HCT116 (cell line): ENCODE measurements at regions not wholly inside any gene's neighbourhood (a gene's known extent, or its start where the extent isn't known, plus 50 kb on each side); places are given as distances from the start of the nearest gene placed in this dataset.

ENCODE experiments used
- ATAC-seq: fragments of 200-7000 bp; cut with Tn5 transposase; 2 replicates; pipeline ENCODE4 v1.9.1; 2020; ENCODE audit warnings: mild to moderate bottlenecking, moderate library complexity
- BruUV-seq: library from RNA; stranded (reverse); fragments of 400-500 nt; replicated peaks from 2 replicates; lab custom pipeline; 2021; lab: Mats Ljungman, UMichigan
- CTCF ChIA-PET: fragments of 300-600 bp; sonication (Branson Sonifier 250); formaldehyde crosslinking; loops from one replicate; lab custom pipeline; 2021; ENCODE audit warnings: antibody characterized with exemption; lab: Charles Lee
- POLR2A ChIA-PET: fragments of 300-600, 350-600 bp; sonication (Branson Sonifier 250); formaldehyde crosslinking; loops from one replicate; lab custom pipeline; 2021; ENCODE audit warnings: antibody characterized with exemption; lab: Charles Lee
- RAD21 ChIA-PET, 2 experiments: fragments of 300-600 bp; sonication (Branson Sonifier 250); formaldehyde crosslinking; loops; one replicate each; lab custom pipeline; 2023; ENCODE audit warnings: low total read pairs in 2 of 2; ENCODE audit not compliant: uncharacterized antibody in 2 of 2, unreplicated experiment in 2 of 2, low non-redundant PET in 1 of 2; lab: Charles Lee
- DNase-seq: peaks from one replicate; pipeline ENCODE4 v3.0.0-alpha.2; 2010; ENCODE audit warnings: low read depth, low spot score
- H2AFZ ChIP-seq: fragments of 200-600 bp; shearing (Covaris generic), sonication (generic); 2 replicates; pipeline ENCODE4 v1.6.1; 2017; ENCODE audit warnings: low read depth, mixed run types, mixed read lengths, antibody characterized with exemption, low read length; ENCODE audit not compliant: poor library complexity, severe bottlenecking
- H3K27ac ChIP-seq: 2 replicates; pipeline ENCODE4 v1.5.1; 2012; ENCODE audit warnings: low read depth, low read length
- H3K27me3 ChIP-seq: fragments of 200-600 bp; sonication (generic); 2 replicates; pipeline ENCODE4 v1.6.1; 2016; ENCODE audit warnings: mixed run types, low read length, mixed read lengths; ENCODE audit not compliant: insufficient read depth
- H3K36me3 ChIP-seq, 2 experiments: fragments of 200-500 bp in 1 of 2; fragments of 200-600 bp in 1 of 2; sonication (Bioruptor generic) in 1 of 2; sonication (generic) in 1 of 2; 2 replicates each; pipeline versions ENCODE4 v1.5.1 to v1.6.1; 2014 to 2016; ENCODE audit warnings: low read length in 2 of 2, inconsistent platforms in 1 of 2, mixed read lengths in 1 of 2, mixed run types in 1 of 2; ENCODE audit not compliant: insufficient read depth in 2 of 2, control insufficient read depth in 1 of 2
- H3K4me1 ChIP-seq, 2 experiments: fragments of 200-600 bp in 1 of 2; sonication (generic) in 1 of 2; 2 replicates each; pipeline versions ENCODE4 v1.5.1 to v1.6.1; 2012 to 2017; ENCODE audit warnings: low read length in 2 of 2, inconsistent platforms in 1 of 2, mild to moderate bottlenecking in 1 of 2, mixed read lengths in 1 of 2, mixed run types in 1 of 2, moderate library complexity in 1 of 2; ENCODE audit not compliant: insufficient read depth in 2 of 2, control insufficient read depth in 1 of 2
- H3K4me2 ChIP-seq: fragments of 200-600 bp; sonication (generic); 2 replicates; pipeline ENCODE4 v1.6.1; 2017; ENCODE audit warnings: mixed run types, low read length, mixed read lengths
- H3K4me3 ChIP-seq, 2 experiments: fragments of 200-600 bp in 1 of 2; sonication (generic) in 1 of 2; replicated peaks in 1 of 2; 2 replicates each; pipeline ENCODE4 v1.5.1; 2011 to 2016; ENCODE audit warnings: low read length in 2 of 2, control low read depth in 1 of 2, low read depth in 1 of 2, mild to moderate bottlenecking in 1 of 2, mixed read lengths in 1 of 2, mixed run types in 1 of 2
- H3K79me2 ChIP-seq: fragments of 200-600 bp; sonication (generic); 2 replicates; pipeline ENCODE4 v1.6.1; 2017; ENCODE audit warnings: mild to moderate bottlenecking, mixed run types, low read length, moderate library complexity, mixed read lengths; ENCODE audit not compliant: insufficient read depth
- H3K9ac ChIP-seq: fragments of 200-600 bp; sonication (generic); 2 replicates; pipeline ENCODE4 v1.6.1; 2016; ENCODE audit warnings: low read length, mixed read lengths
- H3K9me2 ChIP-seq: fragments of 200-600 bp; sonication (generic), shearing (Covaris generic); 2 replicates; pipeline ENCODE4 v1.6.1; 2017; ENCODE audit warnings: mixed run types, mild to moderate bottlenecking, moderate library complexity; ENCODE audit not compliant: insufficient read depth
- H3K9me3 ChIP-seq, 2 experiments: fragments of 200-500 bp in 1 of 2; fragments of 200-600 bp in 1 of 2; sonication (Bioruptor generic) in 1 of 2; sonication (generic) in 1 of 2; 2 replicates each; pipeline ENCODE4 v1.6.1; 2014 to 2017; ENCODE audit warnings: low read length in 2 of 2, mixed read lengths in 2 of 2, inconsistent platforms in 1 of 2, low read depth in 1 of 2, mild to moderate bottlenecking in 1 of 2, mixed run types in 1 of 2, moderate library complexity in 1 of 2; ENCODE audit not compliant: control insufficient read depth in 1 of 2, insufficient read depth in 1 of 2
- H4K20me1 ChIP-seq: fragments of 200-600 bp; sonication (generic), shearing (Covaris generic); 2 replicates; pipeline ENCODE4 v1.6.1; 2017; ENCODE audit warnings: mixed run types, mild to moderate bottlenecking, moderate library complexity; ENCODE audit not compliant: insufficient read depth
- ELF1 ChIP-seq: IDR thresholded peaks from 2 replicates; pipeline ENCODE4 v1.6.1; 2012; ENCODE audit warnings: low read depth, borderline replicate concordance
- POLR2A ChIP-seq: IDR thresholded peaks from 2 replicates; pipeline ENCODE4 v1.7.0; 2011; ENCODE audit warnings: borderline replicate concordance; ENCODE audit not compliant: insufficient read depth, insufficient read length; ENCODE audit errors: extremely low read depth
- RAD21 ChIP-seq: IDR thresholded peaks from 2 replicates; pipeline ENCODE4 v1.6.1; 2012; ENCODE audit warnings: low read depth, mild to moderate bottlenecking
- intact Hi-C: fragments of 100-400 bp; cut with micrococcal nuclease; formaldehyde crosslinking; loops from 2 replicates; pipeline ENCODE4 v1.10.0; 2022
- TF ChIP-seq, protein P1 (sequence below): IDR thresholded peaks from 2 replicates; pipeline ENCODE4 v1.6.1; 2012
- TF ChIP-seq, protein P2 (sequence below), 3 experiments: fragments of 200-600 bp in 1 of 3; sonication (generic) in 1 of 3; IDR thresholded peaks in 2 of 3; conservative IDR thresholded peaks in 1 of 3; 2 replicates each; pipeline ENCODE4 v1.5.1; 2012 to 2017; ENCODE audit warnings: low read depth in 2 of 3, low read length in 2 of 3, antibody characterized with exemption in 1 of 3, borderline replicate concordance in 1 of 3, control low read depth in 1 of 3, mild to moderate bottlenecking in 1 of 3, mixed read lengths in 1 of 3, mixed run types in 1 of 3, moderate library complexity in 1 of 3; ENCODE audit not compliant: insufficient read depth in 1 of 3

- BruUV-seq = no TSS peak
- peak; percentile 26 for DNase-seq
- peak; percentile 82 for ATAC-seq
Observed at GRCh38 chr5:91219803-91220371, 163.2 kb downstream of the ARRDC3 start.

More at GRCh38 chr5:91219803-91220371, 163.2 kb downstream of the ARRDC3 start:
- H3K9me2 ChIP-seq = no peaks in the 10 kb centered on the region
- ChIA-PET CTCF (interaction anchor here (0.9 to 7.2 kb wide), 13 partner anchors 9 to 354 kb away, joined by 3 to 111 read pairs (median 7); partner anchors contain the start of gene ARRDC3), RAD21 (interaction anchor here (0.7 to 2.6 kb wide), 5 partner anchors 163 to 200 kb away, joined by 3 to 17 read pairs (median 3); partner anchors contain the start of gene ARRDC3 (in 1 of the 2)), POLR2A (interaction anchor here (0.7 to 3.8 kb wide), 4 partner anchors 161 to 185 kb away, joined by 4 to 16 read pairs (median 6); partner anchors contain the start of gene ARRDC3)
- no peaks in the 10 kb centered on the region for H3K79me2 ChIP-seq
- peak overlapping the region; percentile 76 for H2AFZ ChIP-seq
- H3K36me3 ChIP-seq = no peaks in the 10 kb centered on the region
- intact Hi-C loops = loop anchor here (5.0 kb wide), 1 partner anchor 288 kb away; no protein-coding TSS in a partner anchor
- no peak overlapping the region for H3K4me2 ChIP-seq
- no peaks in the 10 kb centered on the region for H4K20me1 ChIP-seq
- H3K4me3 ChIP-seq = no peak overlapping the region
- H3K27me3 ChIP-seq = no peaks in the 10 kb centered on the region
- H3K9me3 ChIP-seq = no peaks in the 10 kb centered on the region
- H3K27ac ChIP-seq = no peak overlapping the region
- no peaks in the 10 kb centered on the region for H3K4me1 ChIP-seq
- TF ChIP-seq, protein P1, sequence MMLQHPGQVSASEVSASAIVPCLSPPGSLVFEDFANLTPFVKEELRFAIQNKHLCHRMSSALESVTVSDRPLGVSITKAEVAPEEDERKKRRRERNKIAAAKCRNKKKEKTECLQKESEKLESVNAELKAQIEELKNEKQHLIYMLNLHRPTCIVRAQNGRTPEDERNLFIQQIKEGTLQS = no peak
- TF ChIP-seq RAD21 = peak; percentile 49
- TF ChIP-seq POLR2A = no peak
- TF ChIP-seq, protein P2, sequence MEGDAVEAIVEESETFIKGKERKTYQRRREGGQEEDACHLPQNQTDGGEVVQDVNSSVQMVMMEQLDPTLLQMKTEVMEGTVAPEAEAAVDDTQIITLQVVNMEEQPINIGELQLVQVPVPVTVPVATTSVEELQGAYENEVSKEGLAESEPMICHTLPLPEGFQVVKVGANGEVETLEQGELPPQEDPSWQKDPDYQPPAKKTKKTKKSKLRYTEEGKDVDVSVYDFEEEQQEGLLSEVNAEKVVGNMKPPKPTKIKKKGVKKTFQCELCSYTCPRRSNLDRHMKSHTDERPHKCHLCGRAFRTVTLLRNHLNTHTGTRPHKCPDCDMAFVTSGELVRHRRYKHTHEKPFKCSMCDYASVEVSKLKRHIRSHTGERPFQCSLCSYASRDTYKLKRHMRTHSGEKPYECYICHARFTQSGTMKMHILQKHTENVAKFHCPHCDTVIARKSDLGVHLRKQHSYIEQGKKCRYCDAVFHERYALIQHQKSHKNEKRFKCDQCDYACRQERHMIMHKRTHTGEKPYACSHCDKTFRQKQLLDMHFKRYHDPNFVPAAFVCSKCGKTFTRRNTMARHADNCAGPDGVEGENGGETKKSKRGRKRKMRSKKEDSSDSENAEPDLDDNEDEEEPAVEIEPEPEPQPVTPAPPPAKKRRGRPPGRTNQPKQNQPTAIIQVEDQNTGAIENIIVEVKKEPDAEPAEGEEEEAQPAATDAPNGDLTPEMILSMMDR (IDR thresholded peaks at IDR 0.05 in 2 of 3, conservative IDR thresholded peaks at IDR 0.05 in 1 of 3; ENCODE audit: borderline replicate concordance in 1 of 3, insufficient read depth in 1 of 3, low read depth in 2 of 3, low read length in 2 of 3) = peak; percentile 50 to 64 (median 60); a peak in 5 of 6 replicates
- no peak for TF ChIP-seq ELF1
- H3K9ac ChIP-seq = no peak overlapping the region
